Heart left ventricle (tissue), 13 donors: ENCODE measurements at regions not wholly inside any gene's neighbourhood (a gene's known extent, or its start where the extent isn't known, plus 50 kb on each side); places are given as distances from the start of the nearest gene placed in this dataset.

Experiments used
- POLR2A ChIP-seq, 2 donors: fragments of 450-650 bp; IDR thresholded peaks; one replicate each; pipeline ENCODE4 v1.6.1; 2017; ENCODE audit warnings: antibody characterized with exemption in 2 of 2, mild to moderate bottlenecking in 2 of 2, moderate library complexity in 2 of 2
- TF ChIP-seq, protein P1 (sequence below), 12 donors: fragments of 200-600 bp; sonication (generic) in 4 of 12; IDR thresholded peaks; one replicate each; pipeline versions ENCODE4 v1.5.0 to v1.8.0; 2018 to 2022; ENCODE audit warnings: antibody characterized with exemption in 12 of 12, mild to moderate bottlenecking in 5 of 12
- donor health status: ischemic (EF 13 %, LVEDD 7.1; RV severe dilation, severe dysfunction).
- donor health status: DM: no; HTN: yes; CAD: no.
- donor health status: DM: no; HTN: no; CAD: no.
- donor health status: ischemic (EF 25% LVEDD 6.9; RV normal size, moderate dysfunction).
- donor health status: ischemic (EF 25% LVEDD 5.7; RV mildly dilated, moderate dysfunction).
- donor health status: ischemic (EF 35%, LVEDD 5.7; RV mildly dilated, moderate dysfunction).
- donor health status: nonischemic (EF 11% LVEDD 7.7; RV severe dilation, severe dysfunction).
- donor health status: DM: yes; HTN: yes; CAD: no.
- donor health status: PGD.
- donor health status: ischemic (EF 29% LVEDD 5.4; RV normal size, mild dysfunction).
- donor health status: nonischemic (EF 23%, LVEDD 6.1; RV moderate dilation, normal function).

DNA sequence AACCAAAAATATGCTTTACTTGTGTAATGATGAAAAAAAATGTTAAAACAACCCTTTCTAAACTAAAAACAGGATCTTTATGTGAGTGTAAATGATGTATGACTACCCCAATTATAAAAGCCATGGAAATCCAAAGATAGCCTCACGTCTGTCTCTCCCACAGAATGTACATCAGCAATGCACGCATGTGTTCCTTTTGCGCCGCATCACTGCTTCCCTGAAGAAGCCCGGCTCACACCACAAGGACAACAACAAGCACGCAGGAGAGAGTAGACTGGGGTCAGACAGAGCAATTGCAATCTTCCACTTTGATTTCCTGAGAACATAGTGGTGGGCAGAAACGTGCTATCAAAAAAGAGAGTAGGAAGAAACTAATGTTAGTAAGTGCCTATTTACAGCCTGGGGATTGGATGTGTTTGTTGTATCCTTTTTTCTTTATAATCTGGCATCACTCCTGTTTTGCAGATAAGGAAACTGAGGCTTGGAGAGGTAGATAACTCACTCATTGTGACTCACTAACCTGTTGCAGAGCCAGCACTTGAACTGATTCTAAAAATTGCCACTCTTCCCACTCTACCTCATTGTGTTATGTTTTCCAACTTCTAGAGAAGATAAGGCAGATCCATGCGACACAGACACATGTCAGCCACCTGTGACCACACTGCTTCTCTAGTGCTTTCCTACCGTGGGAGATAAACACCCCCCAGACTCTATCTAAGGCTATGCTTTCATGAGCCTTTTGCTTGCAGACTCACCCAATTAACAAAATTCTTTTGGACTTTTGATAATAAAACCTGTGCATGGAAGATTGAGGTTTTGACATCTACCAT is 60.1 kb downstream of the MAP10 start:
- no peak for TF ChIP-seq POLR2A (IDR thresholded peaks at IDR 0.05)
- TF ChIP-seq, protein P1, sequence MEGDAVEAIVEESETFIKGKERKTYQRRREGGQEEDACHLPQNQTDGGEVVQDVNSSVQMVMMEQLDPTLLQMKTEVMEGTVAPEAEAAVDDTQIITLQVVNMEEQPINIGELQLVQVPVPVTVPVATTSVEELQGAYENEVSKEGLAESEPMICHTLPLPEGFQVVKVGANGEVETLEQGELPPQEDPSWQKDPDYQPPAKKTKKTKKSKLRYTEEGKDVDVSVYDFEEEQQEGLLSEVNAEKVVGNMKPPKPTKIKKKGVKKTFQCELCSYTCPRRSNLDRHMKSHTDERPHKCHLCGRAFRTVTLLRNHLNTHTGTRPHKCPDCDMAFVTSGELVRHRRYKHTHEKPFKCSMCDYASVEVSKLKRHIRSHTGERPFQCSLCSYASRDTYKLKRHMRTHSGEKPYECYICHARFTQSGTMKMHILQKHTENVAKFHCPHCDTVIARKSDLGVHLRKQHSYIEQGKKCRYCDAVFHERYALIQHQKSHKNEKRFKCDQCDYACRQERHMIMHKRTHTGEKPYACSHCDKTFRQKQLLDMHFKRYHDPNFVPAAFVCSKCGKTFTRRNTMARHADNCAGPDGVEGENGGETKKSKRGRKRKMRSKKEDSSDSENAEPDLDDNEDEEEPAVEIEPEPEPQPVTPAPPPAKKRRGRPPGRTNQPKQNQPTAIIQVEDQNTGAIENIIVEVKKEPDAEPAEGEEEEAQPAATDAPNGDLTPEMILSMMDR (IDR thresholded peaks at IDR 0.05), result no peak
